Smooth muscle cell (in vitro differentiated cells): ENCODE measurements at regions not wholly inside any gene's neighbourhood (a gene's known extent, or its start where the extent isn't known, plus 50 kb on each side); places are given as distances from the start of the nearest gene placed in this dataset.

Experiments used
- DNase-seq: peaks from one replicate; lab custom pipeline; 2025; ENCODE audit not compliant: unreplicated experiment; lab: John Stamatoyannopoulos, UW
- H2AFZ ChIP-seq: fragments of 200-600 bp; sonication (generic); 2 replicates; pipeline ENCODE4 v1.6.0; 2016; ENCODE audit warnings: antibody characterized with exemption, low read depth, mild to moderate bottlenecking
- H3F3A ChIP-seq: fragments of 200-600 bp; sonication (generic); 2 replicates; pipeline ENCODE4 v1.6.0; 2017; ENCODE audit warnings: antibody characterized with exemption, low read depth
- H3K27ac ChIP-seq: fragments of 200-600 bp; sonication (generic); 2 replicates; pipeline ENCODE4 v1.5.1; 2016; ENCODE audit warnings: low read depth, mild to moderate bottlenecking
- H3K27me3 ChIP-seq: fragments of 200-600 bp; sonication (generic); 2 replicates; pipeline ENCODE4 v1.6.1; 2016; ENCODE audit warnings: low read depth, mild to moderate bottlenecking
- H3K36me3 ChIP-seq: fragments of 200-600 bp; sonication (generic); 2 replicates; pipeline ENCODE4 v1.5.1; 2016; ENCODE audit warnings: low read depth
- H3K4me1 ChIP-seq: fragments of 200-600 bp; sonication (generic); 2 replicates; pipeline ENCODE4 v1.5.1; 2016; ENCODE audit warnings: low read depth
- H3K4me2 ChIP-seq: fragments of 200-600 bp; sonication (generic); 2 replicates; pipeline ENCODE4 v1.6.0; 2016; ENCODE audit warnings: mild to moderate bottlenecking
- H3K4me3 ChIP-seq: fragments of 200-600 bp; sonication (generic); 2 replicates; pipeline ENCODE4 v1.5.1; 2016; ENCODE audit warnings: mild to moderate bottlenecking
- H3K79me2 ChIP-seq: fragments of 200-600 bp; sonication (generic); 2 replicates; pipeline ENCODE4 v1.6.0; 2016; ENCODE audit warnings: low read depth, mild to moderate bottlenecking
- H3K9ac ChIP-seq: fragments of 200-600 bp; sonication (generic); 2 replicates; pipeline ENCODE4 v1.6.0; 2016; ENCODE audit warnings: low read depth
- H3K9me3 ChIP-seq: fragments of 200-600 bp; sonication (generic); replicated peaks from 2 replicates; pipeline ENCODE4 v1.5.1; 2016; ENCODE audit warnings: low read depth
- H4K20me1 ChIP-seq: fragments of 200-600 bp; sonication (generic); 2 replicates; pipeline ENCODE4 v1.6.0; 2016; ENCODE audit warnings: low read depth
- WGBS: methylation state at CpG from one replicate; pipeline ENCODE4 v1.1.7; 2016; ENCODE audit warnings: low lambda C conversion rate; 5-methylcytosine and 5-hydroxymethylcytosine counted together
- TF ChIP-seq, protein P1 (sequence below): fragments of 200-600 bp; sonication (generic); IDR thresholded peaks from 2 replicates; pipeline ENCODE4 v1.5.1; 2017; ENCODE audit warnings: borderline replicate concordance, mild to moderate bottlenecking, antibody characterized with exemption; ENCODE audit not compliant: insufficient read depth, poor library complexity, severe bottlenecking

DNA sequence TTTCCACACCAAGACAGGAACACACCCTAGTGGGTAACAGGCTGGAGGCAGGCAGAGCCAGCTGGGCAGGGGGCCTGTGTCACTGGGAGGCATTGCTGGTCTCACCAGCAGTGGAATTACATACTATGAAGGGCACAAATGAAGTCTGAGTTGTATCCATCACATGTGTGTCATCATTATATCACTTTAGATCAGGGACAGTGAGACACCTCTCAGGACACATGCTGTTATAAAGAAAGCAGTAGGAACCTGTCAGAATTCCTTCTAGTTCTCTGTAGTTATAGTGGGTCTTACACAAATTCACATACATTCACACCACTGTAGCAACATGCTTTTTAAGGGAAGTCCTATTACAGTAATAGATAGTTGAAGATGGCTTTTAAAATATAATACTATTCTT is 63.5 kb upstream of the FYN start:
- H3K27ac ChIP-seq: no peak overlapping the region
- no peak for DNase-seq
- no peaks in the 10 kb centered on the region for H3K4me1 ChIP-seq
- H3K79me2 ChIP-seq: no peaks in the 10 kb centered on the region
- TF ChIP-seq, protein P1, sequence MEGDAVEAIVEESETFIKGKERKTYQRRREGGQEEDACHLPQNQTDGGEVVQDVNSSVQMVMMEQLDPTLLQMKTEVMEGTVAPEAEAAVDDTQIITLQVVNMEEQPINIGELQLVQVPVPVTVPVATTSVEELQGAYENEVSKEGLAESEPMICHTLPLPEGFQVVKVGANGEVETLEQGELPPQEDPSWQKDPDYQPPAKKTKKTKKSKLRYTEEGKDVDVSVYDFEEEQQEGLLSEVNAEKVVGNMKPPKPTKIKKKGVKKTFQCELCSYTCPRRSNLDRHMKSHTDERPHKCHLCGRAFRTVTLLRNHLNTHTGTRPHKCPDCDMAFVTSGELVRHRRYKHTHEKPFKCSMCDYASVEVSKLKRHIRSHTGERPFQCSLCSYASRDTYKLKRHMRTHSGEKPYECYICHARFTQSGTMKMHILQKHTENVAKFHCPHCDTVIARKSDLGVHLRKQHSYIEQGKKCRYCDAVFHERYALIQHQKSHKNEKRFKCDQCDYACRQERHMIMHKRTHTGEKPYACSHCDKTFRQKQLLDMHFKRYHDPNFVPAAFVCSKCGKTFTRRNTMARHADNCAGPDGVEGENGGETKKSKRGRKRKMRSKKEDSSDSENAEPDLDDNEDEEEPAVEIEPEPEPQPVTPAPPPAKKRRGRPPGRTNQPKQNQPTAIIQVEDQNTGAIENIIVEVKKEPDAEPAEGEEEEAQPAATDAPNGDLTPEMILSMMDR: no peak
- H3K4me3 ChIP-seq: no peak overlapping the region
- H3K4me2 ChIP-seq: no peak overlapping the region
- H3F3A ChIP-seq: no peaks in the 10 kb centered on the region
- no peak overlapping the region for H2AFZ ChIP-seq
- H4K20me1 ChIP-seq: no peaks in the 10 kb centered on the region
- no peak overlapping the region for H3K9ac ChIP-seq
- H3K36me3 ChIP-seq: no peaks in the 10 kb centered on the region
- H3K9me3 ChIP-seq: no peaks in the 10 kb centered on the region
- no peaks in the 10 kb centered on the region for H3K27me3 ChIP-seq

DNA sequence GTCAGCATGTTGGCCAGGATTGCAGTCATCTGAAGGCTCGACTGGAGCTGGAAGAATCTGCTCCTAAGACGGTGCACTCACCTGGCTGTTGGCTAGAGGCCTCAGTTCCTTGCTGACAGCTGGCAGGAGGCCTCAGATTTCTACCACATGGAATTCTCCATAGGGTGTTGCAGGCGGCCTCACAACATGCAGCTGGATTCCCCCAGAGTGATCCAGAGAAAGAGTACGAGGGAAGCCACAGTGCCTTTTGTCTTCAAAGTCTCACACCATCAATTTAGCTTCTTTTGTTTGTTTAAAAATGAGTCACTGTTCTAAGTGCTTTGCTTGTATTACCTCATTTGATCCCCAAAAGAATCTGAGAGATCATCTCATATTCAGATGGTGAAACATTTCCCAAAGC is 65.5 kb upstream of the FYN start:
- H3K27me3 ChIP-seq: no peaks in the 10 kb centered on the region
- DNase-seq: no peak
- WGBS: 55% methylated on average over 4 of the region's 4 CpGs

DNA sequence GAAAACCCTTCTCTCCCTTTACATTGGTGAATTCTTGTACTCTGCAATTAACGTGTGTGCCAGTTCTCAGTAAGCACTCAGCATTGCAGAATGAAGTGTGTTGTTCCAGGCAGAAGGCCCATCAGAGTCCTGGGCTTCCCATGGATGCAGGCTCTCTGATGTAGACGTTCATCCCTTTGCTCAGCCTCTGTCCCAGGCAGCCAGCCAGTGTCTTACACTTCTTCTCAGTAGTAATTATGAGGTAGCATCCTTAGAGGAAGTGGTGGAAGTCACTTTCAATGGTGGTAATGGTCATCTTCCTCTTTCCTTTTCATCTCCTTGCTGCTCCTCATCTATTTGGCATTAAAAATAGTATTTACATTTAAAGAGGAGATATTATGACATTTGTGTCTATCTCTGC is 66.7 kb upstream of the FYN start:
- Histone ChIP-seq H3K27ac (no peak overlapping the region), H3K79me2 (no peaks in the 10 kb centered on the region), H3K4me1 (no peaks in the 10 kb centered on the region), H3K4me3 (no peak overlapping the region), H3K9me3 (no peaks in the 10 kb centered on the region), H3K36me3 (peaks cover 4% of the 10 kb centered on the region), H2AFZ (no peak overlapping the region), H4K20me1 (no peaks in the 10 kb centered on the region), H3K27me3 (no peaks in the 10 kb centered on the region), H3K9ac (no peak overlapping the region), H3K4me2 (no peak overlapping the region), H3F3A (no peaks in the 10 kb centered on the region)
- WGBS: 85% methylated on average over 2 of the region's 2 CpGs
- no peak for DNase-seq
- TF ChIP-seq, protein P1: no peak

More for the DNA sequence above, 65.5 kb upstream of the FYN start:
- H3K27ac ChIP-seq: no peak overlapping the region
- H3F3A ChIP-seq: no peaks in the 10 kb centered on the region
- peaks cover 4% of the 10 kb centered on the region for H3K36me3 ChIP-seq
- no peak overlapping the region for H3K4me2 ChIP-seq
- no peaks in the 10 kb centered on the region for H3K4me1 ChIP-seq
- TF ChIP-seq, protein P1: no peak
- no peaks in the 10 kb centered on the region for H4K20me1 ChIP-seq
- H3K79me2 ChIP-seq: no peaks in the 10 kb centered on the region
- no peak overlapping the region for H2AFZ ChIP-seq
- no peak overlapping the region for H3K4me3 ChIP-seq
- H3K9ac ChIP-seq: no peak overlapping the region
- H3K9me3 ChIP-seq: no peaks in the 10 kb centered on the region

DNA sequence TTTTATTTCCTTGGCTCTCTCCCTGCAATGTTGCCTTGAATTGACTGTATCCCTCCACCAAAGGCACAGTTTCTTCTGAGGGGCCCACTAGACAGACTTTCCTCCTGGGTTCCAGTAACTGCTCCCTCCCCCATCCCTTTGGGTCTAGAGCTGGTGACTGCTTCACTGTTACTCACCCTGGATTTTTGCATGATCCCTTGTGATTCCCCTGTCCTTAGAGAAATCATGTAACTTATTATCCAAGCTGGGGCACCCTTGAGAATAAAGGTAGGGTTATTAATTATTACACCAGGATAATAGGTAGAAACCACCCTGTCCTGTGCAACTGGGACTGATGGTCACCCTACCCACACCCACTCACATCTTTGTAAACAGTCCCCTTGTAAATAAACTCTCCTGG is 67.5 kb upstream of the FYN start:
- TF ChIP-seq, protein P1: no peak

More for the DNA sequence above, 67.5 kb upstream of the FYN start:
- no peak for DNase-seq
- H4K20me1 ChIP-seq: no peaks in the 10 kb centered on the region
- no peaks in the 10 kb centered on the region for H3F3A ChIP-seq
- no peak overlapping the region for H3K4me2 ChIP-seq
- H2AFZ ChIP-seq: no peak overlapping the region
- no peak overlapping the region for H3K4me3 ChIP-seq
- no peaks in the 10 kb centered on the region for H3K9me3 ChIP-seq
- H3K36me3 ChIP-seq: peaks cover 4% of the 10 kb centered on the region
- no peaks in the 10 kb centered on the region for H3K4me1 ChIP-seq
- no peaks in the 10 kb centered on the region for H3K79me2 ChIP-seq
- no peaks in the 10 kb centered on the region for H3K27me3 ChIP-seq
- H3K27ac ChIP-seq: no peak overlapping the region
- H3K9ac ChIP-seq: no peak overlapping the region
